Fibroblast of the aortic adventitia (primary cell): ENCODE measurements at regions not wholly inside any gene's neighbourhood (a gene's known extent, or its start where the extent isn't known, plus 50 kb on each side); places are given as distances from the start of the nearest gene placed in this dataset.

ENCODE experiments used
- DNase-seq: peaks from one replicate; pipeline ENCODE4 v3.0.0-alpha.2; 2010; ENCODE audit warnings: low read depth
- H3K4me3 ChIP-seq: 2 replicates; pipeline ENCODE4 v1.5.1; 2011; ENCODE audit warnings: low read depth, mild to moderate bottlenecking, control low read depth, low read length, moderate library complexity
- CTCF ChIP-seq: IDR thresholded peaks from 2 replicates; pipeline ENCODE4 v1.5.1; 2011; ENCODE audit warnings: mild to moderate bottlenecking, low read length, control low read depth, inconsistent platforms; ENCODE audit not compliant: insufficient read depth

GRCh38 chr12:113659416-113659815 is 187.7 kb upstream of the LHX5 start:
- TF ChIP-seq CTCF, result no peak
- no peak for DNase-seq
- H3K4me3 ChIP-seq, result no peak overlapping the region

GRCh38 chr12:113659015-113659414 is 187.3 kb upstream of the LHX5 start:
- no peak for TF ChIP-seq CTCF
- no peak for DNase-seq

GRCh38 chr12:113658006-113658655 is 186.5 kb upstream of the LHX5 start:
- TF ChIP-seq CTCF, result no peak
- DNase-seq, result peak; percentile 12
- H3K4me3 ChIP-seq, result no peak overlapping the region

More at GRCh38 chr12:113659015-113659414, 187.3 kb upstream of the LHX5 start:
- H3K4me3 ChIP-seq, result no peak overlapping the region

- DNase-seq, result no peak
- H3K4me3 ChIP-seq, result no peak overlapping the region
- no peak for TF ChIP-seq CTCF
These were observed 184.2 kb upstream of the LHX5 start for GRCh38 chr12:113655919-113656318.

GRCh38 chr12:113655479-113655878 is 183.8 kb upstream of the LHX5 start:
- no peak overlapping the region for H3K4me3 ChIP-seq
- no peak for TF ChIP-seq CTCF
- DNase-seq, result no peak

GRCh38 chr12:113651662-113652061 is 180.0 kb upstream of the LHX5 start:
- TF ChIP-seq CTCF, result no peak
- DNase-seq, result no peak
- no peak overlapping the region for H3K4me3 ChIP-seq

- no peak overlapping the region for H3K4me3 ChIP-seq
- TF ChIP-seq CTCF, result no peak
- peak; percentile 18 for DNase-seq
These were observed 178.8 kb upstream of the LHX5 start for GRCh38 chr12:113650476-113650875.
